Transverse colon (tissue), 4 donors: ENCODE measurements at regions not wholly inside any gene's neighbourhood (a gene's known extent, or its start where the extent isn't known, plus 50 kb on each side); places are given as distances from the start of the nearest gene placed in this dataset.

ENCODE experiments used
- DNase-seq: peaks from one replicate; pipeline ENCODE4 v3.0.0-alpha.2; 2019
- H3K27ac ChIP-seq, 4 donors: fragments of 200-600 bp; sonication (generic); 2 replicates each; pipeline ENCODE4 v1.5.1; 2016 to 2018; ENCODE audit warnings: inconsistent platforms in 4 of 4
- H3K27me3 ChIP-seq: fragments of 200-600 bp; sonication (generic); 2 replicates; pipeline ENCODE4 v1.5.1; 2017; ENCODE audit warnings: inconsistent platforms
- H3K36me3 ChIP-seq, 4 donors: fragments of 200-600 bp; sonication (generic); 2 replicates each; pipeline ENCODE4 v1.5.1; 2017 to 2019; ENCODE audit warnings: inconsistent platforms in 4 of 4
- H3K4me1 ChIP-seq, 4 donors: fragments of 200-600 bp; sonication (generic); 2 replicates each; pipeline ENCODE4 v1.5.1; 2017 to 2020; ENCODE audit warnings: inconsistent platforms in 4 of 4
- H3K4me3 ChIP-seq, 4 donors: fragments of 200-600 bp; sonication (generic); 1 replicate in 1 of 4; 2 replicates in 3 of 4; pipeline versions ENCODE4 v1.5.1 to v1.6.1; 2017 to 2019; ENCODE audit warnings: inconsistent platforms in 4 of 4
- H3K9me3 ChIP-seq, 2 donors: fragments of 200-600 bp; sonication (generic); 2 replicates each; pipeline ENCODE4 v1.5.1; 2017 to 2019; ENCODE audit warnings: inconsistent platforms in 2 of 2
- EP300 ChIP-seq: sonication (generic); formaldehyde crosslinking; IDR thresholded peaks from one replicate; pipeline ENCODE4 v1.6.1; 2017; ENCODE audit warnings: antibody characterized with exemption, low read depth
- POLR2A ChIP-seq: fragments of 450-650 bp; IDR thresholded peaks from one replicate; pipeline ENCODE4 v1.6.1; 2016; ENCODE audit warnings: antibody characterized with exemption, mild to moderate bottlenecking, moderate library complexity
- POLR2AphosphoS5 ChIP-seq, 3 donors: sonication (generic); formaldehyde crosslinking; IDR thresholded peaks; one replicate each; pipeline ENCODE4 v1.6.1; 2016; ENCODE audit warnings: antibody characterized with exemption in 3 of 3
- whole genome bisulfite sequencing, 2 donors: methylation state at CpG; one replicate each; pipeline ENCODE4 v1.1.5; 2018; ENCODE audit warnings: low coverage in 1 of 2; 5-methylcytosine and 5-hydroxymethylcytosine counted together
- in situ Hi-C, 4 donors: fragments of 200-750 bp; cut with MboI; loops; one replicate each; pipeline versions ENCODE4 v1.15.0 to v1.15.1; 2017; ENCODE audit warnings: low sequenced_read_pairs in 3 of 4, low pct_ligation_motif_present in 1 of 4, low pct_unique_long_range_greater_than_20kb in 1 of 4
- intact Hi-C: fragments of 100-400 bp; cut with DNase I; formaldehyde crosslinking; loops from one replicate; pipeline ENCODE4 v1.15.1; 2023; ENCODE audit warnings: low total_unique reads
- TF ChIP-seq, protein P1 (sequence below), 5 experiments: fragments of 200-600 bp in 3 of 5; fragments of 450-650 bp in 2 of 5; sonication (generic) in 3 of 5; IDR thresholded peaks; 1 replicate in 2 of 5; 2 replicates in 3 of 5; pipeline ENCODE4 v1.5.1; 2016 to 2017; ENCODE audit warnings: antibody characterized with exemption in 5 of 5, inconsistent platforms in 3 of 5, mild to moderate bottlenecking in 2 of 5, moderate library complexity in 1 of 5

- in situ Hi-C loops: no loop called here
Observed at GRCh38 chr2:168300460-168300859, 53.1 kb upstream of the STK39 start.

GRCh38 chr2:168304024-168304681, 56.8 kb upstream of the STK39 start:
- no peaks in the 10 kb centered on the region for H3K36me3 ChIP-seq
- no peak for DNase-seq
- H3K27ac ChIP-seq: no peak overlapping the region
- peaks cover 4 to 7% of the 10 kb centered on the region in 2 donors for H3K9me3 ChIP-seq
- no peaks in the 10 kb centered on the region for H3K4me1 ChIP-seq
- in situ Hi-C loops: no loop called here
- no peak overlapping the region for H3K4me3 ChIP-seq
- intact Hi-C loops: no loop called here
- 92 to 100% methylated on average over 1 to 3 of the region's 3 CpGs for WGBS, 2 donors
- no peak for TF ChIP-seq POLR2A
- H3K27me3 ChIP-seq: no peaks in the 10 kb centered on the region

More at GRCh38 chr2:168300460-168300859, 53.1 kb upstream of the STK39 start:
- Histone ChIP-seq H3K4me3 (no peak overlapping the region), H3K36me3 (no peaks in the 10 kb centered on the region), H3K27ac (no peak overlapping the region), H3K27me3 (no peaks in the 10 kb centered on the region), H3K9me3 (peaks cover 1% of the 10 kb centered on the region in 2 donors), H3K4me1 (peaks cover 0 to 1% (median 0%) of the 10 kb centered on the region in 4 donors)
- 20 to 64% methylated on average over 2 of the region's 2 CpGs for WGBS, 2 donors
- TF ChIP-seq POLR2AphosphoS5 (IDR thresholded peaks at IDR 0.05) (no peak), EP300 (no peak), POLR2A (no peak)
- TF ChIP-seq, protein P1, sequence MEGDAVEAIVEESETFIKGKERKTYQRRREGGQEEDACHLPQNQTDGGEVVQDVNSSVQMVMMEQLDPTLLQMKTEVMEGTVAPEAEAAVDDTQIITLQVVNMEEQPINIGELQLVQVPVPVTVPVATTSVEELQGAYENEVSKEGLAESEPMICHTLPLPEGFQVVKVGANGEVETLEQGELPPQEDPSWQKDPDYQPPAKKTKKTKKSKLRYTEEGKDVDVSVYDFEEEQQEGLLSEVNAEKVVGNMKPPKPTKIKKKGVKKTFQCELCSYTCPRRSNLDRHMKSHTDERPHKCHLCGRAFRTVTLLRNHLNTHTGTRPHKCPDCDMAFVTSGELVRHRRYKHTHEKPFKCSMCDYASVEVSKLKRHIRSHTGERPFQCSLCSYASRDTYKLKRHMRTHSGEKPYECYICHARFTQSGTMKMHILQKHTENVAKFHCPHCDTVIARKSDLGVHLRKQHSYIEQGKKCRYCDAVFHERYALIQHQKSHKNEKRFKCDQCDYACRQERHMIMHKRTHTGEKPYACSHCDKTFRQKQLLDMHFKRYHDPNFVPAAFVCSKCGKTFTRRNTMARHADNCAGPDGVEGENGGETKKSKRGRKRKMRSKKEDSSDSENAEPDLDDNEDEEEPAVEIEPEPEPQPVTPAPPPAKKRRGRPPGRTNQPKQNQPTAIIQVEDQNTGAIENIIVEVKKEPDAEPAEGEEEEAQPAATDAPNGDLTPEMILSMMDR (IDR thresholded peaks at IDR 0.05): no peak
- no peak for DNase-seq
- intact Hi-C loops: no loop called here

DNA sequence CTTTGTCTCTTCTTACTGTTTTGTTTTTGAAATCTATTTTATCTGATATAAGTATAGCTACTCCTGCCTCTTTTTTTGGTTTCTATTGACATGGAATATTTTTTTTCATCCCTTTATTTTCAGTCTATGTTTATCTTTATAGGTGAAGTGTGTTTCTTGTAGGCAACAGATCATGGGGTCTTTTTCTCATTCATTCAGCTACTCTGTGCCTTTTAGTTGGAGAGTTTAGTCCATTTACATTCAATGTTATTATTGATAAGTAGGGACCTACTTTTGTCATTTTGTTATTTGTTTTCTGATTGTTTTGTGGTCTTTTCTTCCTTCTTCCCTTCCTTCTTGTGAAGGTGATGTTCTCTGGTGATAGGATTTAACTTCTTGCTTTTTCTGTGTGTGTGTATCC, 60.0 kb upstream of the STK39 start:
- Histone ChIP-seq H3K36me3 (no peaks in the 10 kb centered on the region), H3K9me3 (peaks cover 4 to 7% of the 10 kb centered on the region in 2 donors), H3K27me3 (no peaks in the 10 kb centered on the region), H3K4me3 (no peak overlapping the region), H3K27ac (no peak overlapping the region), H3K4me1 (peaks cover 0 to 17% (median 3%) of the 10 kb centered on the region in 4 donors)
- in situ Hi-C loops: no loop called here
- intact Hi-C loops: no loop called here
- no peak for DNase-seq
- TF ChIP-seq POLR2AphosphoS5 (IDR thresholded peaks at IDR 0.05): no peak
- TF ChIP-seq POLR2A: no peak
- TF ChIP-seq, protein P1 (IDR thresholded peaks at IDR 0.05): no peak
- no peak for TF ChIP-seq EP300

DNA sequence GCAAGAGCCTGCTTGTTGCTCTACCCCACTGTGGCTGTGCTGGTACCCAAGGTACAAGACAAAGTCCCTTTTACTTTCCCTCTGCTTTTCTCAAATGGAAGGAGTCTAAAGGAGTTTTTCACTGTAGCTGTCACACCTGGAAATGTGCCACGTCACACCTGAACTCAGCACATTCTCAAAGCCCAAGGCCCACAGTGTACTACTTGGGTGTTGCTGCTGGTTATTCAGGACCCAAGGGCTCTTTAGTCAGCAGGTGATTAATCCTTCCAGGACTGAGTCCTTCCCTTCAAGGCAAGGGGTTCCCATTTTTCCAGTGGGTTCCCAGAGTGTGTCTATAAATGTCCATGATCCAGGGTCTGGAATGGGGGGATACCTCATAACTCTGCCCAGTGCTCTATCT, 63.2 kb upstream of the STK39 start:
- in situ Hi-C loops (no loop called here), intact Hi-C loops (no loop called here)
- TF ChIP-seq EP300: no peak
- TF ChIP-seq, protein P1 (IDR thresholded peaks at IDR 0.05): no peak
- peaks cover 2 to 4% of the 10 kb centered on the region in 2 donors for H3K9me3 ChIP-seq
- no peak overlapping the region for H3K4me3 ChIP-seq
- WGBS, 2 donors: 92% methylated on average over 1 of the region's 1 CpG; no CpG with 5 or more reads in 1 of the 2 donors
- no peak for DNase-seq
- peaks cover 0 to 17% (median 3%) of the 10 kb centered on the region in 4 donors for H3K4me1 ChIP-seq
- H3K27ac ChIP-seq: no peak overlapping the region
- H3K27me3 ChIP-seq: no peaks in the 10 kb centered on the region
- H3K36me3 ChIP-seq: no peaks in the 10 kb centered on the region
